ENCODE measurements at regions not wholly inside any gene's neighbourhood (a gene's known extent, or its start where the extent isn't known, plus 50 kb on each side); places are given as distances from the start of the nearest gene placed in this dataset.

- no peak for DNase-seq
These were observed 256.9 kb upstream of the SALL1 start for GRCh38 chr16:51407921-51408320.

- no peak for DNase-seq
These were observed 256.1 kb upstream of the SALL1 start for GRCh38 chr16:51407199-51407598.

GRCh38 chr16:51405361-51405760 lies 254.3 kb upstream of the SALL1 start:
- no peak for DNase-seq

GRCh38 chr16:51404386-51404785 lies 253.3 kb upstream of the SALL1 start:
- no peak for DNase-seq

GRCh38 chr16:51402785-51403184 lies 251.7 kb upstream of the SALL1 start:
- no peak for DNase-seq

GRCh38 chr16:51402298-51402697 lies 251.2 kb upstream of the SALL1 start:
- DNase-seq, result no peak

GRCh38 chr16:51401673-51402072 lies 250.6 kb upstream of the SALL1 start:
- DNase-seq, result no peak

- no peak for DNase-seq
These were observed 249.0 kb upstream of the SALL1 start for GRCh38 chr16:51399908-51400670.

- DNase-seq, result no peak
These were observed 243.4 kb upstream of the SALL1 start for GRCh38 chr16:51394421-51394820.

GRCh38 chr16:51393381-51394005 lies 242.4 kb upstream of the SALL1 start:
- DNase-seq, result no peak

- no peak for DNase-seq
These were observed 241.6 kb upstream of the SALL1 start for GRCh38 chr16:51392521-51393187.

GRCh38 chr16:51391798-51392511 lies 240.9 kb upstream of the SALL1 start:
- DNase-seq, result no peak

- no peak for DNase-seq
These were observed 239.8 kb upstream of the SALL1 start for GRCh38 chr16:51390877-51391276.

- no peak for DNase-seq
These were observed 238.8 kb upstream of the SALL1 start for GRCh38 chr16:51389881-51390280.

GRCh38 chr16:51388516-51388951 lies 237.5 kb upstream of the SALL1 start:
- DNase-seq, result no peak

GRCh38 chr16:51383909-51384308 lies 232.8 kb upstream of the SALL1 start:
- DNase-seq, result no peak

- no peak for DNase-seq
These were observed 231.9 kb upstream of the SALL1 start for GRCh38 chr16:51382940-51383339.

GRCh38 chr16:51382211-51382610 lies 231.1 kb upstream of the SALL1 start:
- no peak for DNase-seq

- DNase-seq, result no peak
These were observed 225.0 kb upstream of the SALL1 start for GRCh38 chr16:51376080-51376479.

- DNase-seq, result no peak
These were observed 223.7 kb upstream of the SALL1 start for GRCh38 chr16:51374790-51375189.

- DNase-seq, result no peak
These were observed 223.3 kb upstream of the SALL1 start for GRCh38 chr16:51374346-51374745.

- no peak for DNase-seq
These were observed 214.6 kb upstream of the SALL1 start for GRCh38 chr16:51365715-51366114.

All from NCI-H1436 treated with DMSO at 0.1 percent for 48 hours (cell line).